IMR-90 (cell line): ENCODE measurements at regions not wholly inside any gene's neighbourhood (a gene's known extent, or its start where the extent isn't known, plus 50 kb on each side); places are given as distances from the start of the nearest gene placed in this dataset.

Experiments used
- ATAC-seq: fragments of 200-7000 bp; cut with Tn5 transposase; 2 replicates; pipeline ENCODE4 v1.9.1; 2020; ENCODE audit warnings: low read depth, mild to moderate bottlenecking, moderate library complexity
- BruUV-seq: library from RNA; stranded (reverse); fragments of 400-500 nt; replicated peaks from 2 replicates; lab custom pipeline; 2021; lab: Mats Ljungman, UMichigan
- CTCF ChIA-PET: fragments of 300-600 bp; formaldehyde crosslinking; extraction: SDS; loops from one replicate; lab custom pipeline; 2021; ENCODE audit warnings: antibody characterized with exemption; lab: Yijun Ruan, JAX
- POLR2A ChIA-PET: fragments of 300-600 bp; sonication (Branson Sonifier 250); formaldehyde crosslinking; loops from one replicate; lab custom pipeline; 2022; ENCODE audit warnings: antibody characterized with exemption; ENCODE audit not compliant: unreplicated experiment; lab: Charles Lee
- DNase-seq: peaks from one replicate; pipeline ENCODE4 v3.0.0; 2013
- H2AFZ ChIP-seq: replicated peaks from 2 replicates; pipeline ENCODE3; 2013; ENCODE audit warnings: low read length, mild to moderate bottlenecking; ENCODE audit not compliant: poor library complexity
- H2AK5ac ChIP-seq: 2 replicates; pipeline ENCODE4 v1.6.1; 2013; ENCODE audit warnings: low read depth, low read length, inconsistent platforms
- H2AK9ac ChIP-seq: replicated peaks from 2 replicates; pipeline ENCODE3; 2013; ENCODE audit warnings: mild to moderate bottlenecking, low read depth, low read length, moderate library complexity; ENCODE audit not compliant: poor library complexity
- H2BK120ac ChIP-seq: 2 replicates; pipeline ENCODE4 v1.6.1; 2013; ENCODE audit warnings: low read depth, low read length, inconsistent platforms
- H2BK15ac ChIP-seq: 3 replicates; pipeline ENCODE4 v1.6.1; 2013; ENCODE audit warnings: low read depth, low read length, inconsistent platforms
- H2BK20ac ChIP-seq: 2 replicates; pipeline ENCODE4 v1.6.1; 2013; ENCODE audit warnings: low read depth, mild to moderate bottlenecking, inconsistent platforms, low read length, moderate library complexity
- H2BK5ac ChIP-seq: 2 replicates; pipeline ENCODE4 v1.6.1; 2013; ENCODE audit warnings: mild to moderate bottlenecking, low read depth, low read length, inconsistent platforms; ENCODE audit not compliant: poor library complexity, severe bottlenecking
- H3K14ac ChIP-seq: replicated peaks from 2 replicates; pipeline ENCODE4 v1.6.1; 2013; ENCODE audit warnings: low read depth, low read length, inconsistent platforms
- H3K18ac ChIP-seq: 2 replicates; pipeline ENCODE4 v1.6.1; 2013; ENCODE audit warnings: low read depth, low read length, control low read depth
- H3K23ac ChIP-seq: 2 replicates; pipeline ENCODE4 v1.6.1; 2013; ENCODE audit warnings: low read depth, low read length, inconsistent platforms
- H3K27ac ChIP-seq: 2 replicates; pipeline ENCODE4 v1.5.1; 2013; ENCODE audit warnings: mild to moderate bottlenecking, control low read depth, low read length; ENCODE audit not compliant: insufficient read depth
- H3K27me3 ChIP-seq: 2 replicates; pipeline ENCODE4 v1.6.1; 2013; ENCODE audit warnings: low read length; ENCODE audit not compliant: control insufficient read depth, insufficient read depth
- H3K36me3 ChIP-seq: 2 replicates; pipeline ENCODE4 v1.6.1; 2013; ENCODE audit warnings: low read length, mixed read lengths; ENCODE audit not compliant: control insufficient read depth, insufficient read depth
- H3K4ac ChIP-seq: 2 replicates; pipeline ENCODE4 v1.6.1; 2013; ENCODE audit warnings: low read depth, low read length, inconsistent platforms
- H3K4me1 ChIP-seq: 2 replicates; pipeline ENCODE4 v1.6.1; 2013; ENCODE audit warnings: low read length, mixed read lengths; ENCODE audit not compliant: control insufficient read depth, insufficient read depth
- H3K4me2 ChIP-seq: 2 replicates; pipeline ENCODE4 v1.6.1; 2013; ENCODE audit warnings: low read depth, mild to moderate bottlenecking, control low read depth, low read length, moderate library complexity
- H3K4me3 ChIP-seq: 2 replicates; pipeline ENCODE4 v1.5.1; 2013; ENCODE audit warnings: low read depth, mild to moderate bottlenecking, control low read depth, low read length, moderate library complexity; ENCODE audit not compliant: insufficient read depth
- H3K56ac ChIP-seq: 2 replicates; pipeline ENCODE4 v1.6.1; 2013; ENCODE audit warnings: low read length, inconsistent platforms; ENCODE audit not compliant: insufficient read depth; ENCODE audit errors: extremely low read depth
- H3K79me1 ChIP-seq, 2 experiments: 2 replicates each; pipeline ENCODE4 v1.6.1; 2013; ENCODE audit warnings: low read length in 2 of 2, inconsistent platforms in 1 of 2, low read depth in 1 of 2
- H3K9ac ChIP-seq: 2 replicates; pipeline ENCODE4 v1.6.1; 2013; ENCODE audit warnings: low read depth, low read length, control low read depth
- H3K9me1 ChIP-seq: 2 replicates; pipeline ENCODE4 v1.6.1; 2013; ENCODE audit warnings: low read length, inconsistent platforms; ENCODE audit not compliant: insufficient read depth
- H3K9me3 ChIP-seq: 2 replicates; pipeline ENCODE4 v1.6.1; 2013; ENCODE audit warnings: low read length; ENCODE audit not compliant: control insufficient read depth, insufficient read depth
- H4K20me1 ChIP-seq: 2 replicates; pipeline ENCODE4 v1.6.1; 2013; ENCODE audit warnings: low read length, inconsistent platforms; ENCODE audit not compliant: insufficient read depth
- H4K5ac ChIP-seq: 2 replicates; pipeline ENCODE4 v1.6.1; 2013; ENCODE audit warnings: mild to moderate bottlenecking, low read depth, low read length, control low read depth
- H4K8ac ChIP-seq, 2 experiments: 2 replicates each; pipeline ENCODE4 v1.6.1; 2013; ENCODE audit warnings: low read depth in 2 of 2, low read length in 2 of 2, control low read depth in 1 of 2, inconsistent platforms in 1 of 2
- H4K91ac ChIP-seq: 2 replicates; pipeline ENCODE4 v1.6.1; 2013; ENCODE audit warnings: low read depth, low read length, inconsistent platforms; ENCODE audit not compliant: insufficient read depth
- BHLHE40 ChIP-seq: fragments of 150-350 bp; IDR thresholded peaks from 2 replicates; pipeline ENCODE4 v1.6.1; 2016; ENCODE audit warnings: mild to moderate bottlenecking, low read depth, low read length
- CEBPB ChIP-seq: IDR thresholded peaks from 2 replicates; pipeline ENCODE4 v1.6.1; 2012; ENCODE audit warnings: low read depth, low read length, improper control_type of control experiment
- CHD1 ChIP-seq: IDR thresholded peaks from 2 replicates; pipeline ENCODE4 v1.6.1; 2012; ENCODE audit warnings: low read depth, low read length, improper control_type of control experiment
- FOS ChIP-seq: fragments of 150-350 bp; IDR thresholded peaks from 2 replicates; pipeline ENCODE4 v1.6.1; 2016; ENCODE audit warnings: low read depth, low read length
- POLR2A ChIP-seq: IDR thresholded peaks from 2 replicates; pipeline ENCODE4 v1.6.1; 2012; ENCODE audit warnings: mild to moderate bottlenecking, low read depth, low read length
- RAD21 ChIP-seq: IDR thresholded peaks from 2 replicates; pipeline ENCODE4 v1.6.1; 2012; ENCODE audit warnings: low read length, improper control_type of control experiment
- RCOR1 ChIP-seq: IDR thresholded peaks from 2 replicates; pipeline ENCODE4 v1.6.1; 2012; ENCODE audit warnings: mild to moderate bottlenecking, low read length, improper control_type of control experiment; ENCODE audit not compliant: insufficient replicate concordance
- WGBS, 2 experiments: methylation state at CpG; one replicate each; pipeline versions ENCODE4 v1.1.5 to v1.1.7; 2013; ENCODE audit warnings: missing lambda C conversion rate in 2 of 2; ENCODE audit not compliant: insufficient read length in 1 of 2; ENCODE audit errors: extremely low coverage in 2 of 2; 5-methylcytosine and 5-hydroxymethylcytosine counted together
- dilution Hi-C: fragments of 300-500 bp; cut with HindIII; formaldehyde crosslinking; loops from one replicate; pipeline ENCODE4 v1.14.3; 2018; ENCODE audit warnings: low sequenced_read_pairs; ENCODE audit not compliant: unreplicated experiment
- in situ Hi-C: fragments of 300-500 bp; cut with MboI; formaldehyde crosslinking; loops from 3 replicates; pipeline ENCODE4 v1.14.3; 2019; ENCODE audit warnings: low sequenced_read_pairs, inconsistent platforms, mixed read lengths
- intact Hi-C: fragments of 100-400 bp; cut with micrococcal nuclease; formaldehyde crosslinking; loops from 2 replicates; pipeline ENCODE4 v1.10.0; 2022
- TF ChIP-seq, protein P1 (sequence below): fragments of 150-350 bp; IDR thresholded peaks from 2 replicates; pipeline ENCODE4 v1.6.1; 2016; ENCODE audit warnings: low read depth, mild to moderate bottlenecking, low read length, moderate library complexity, borderline replicate concordance
- TF ChIP-seq, protein P2 (sequence below): conservative IDR thresholded peaks from 2 replicates; pipeline ENCODE4 v1.5.1; 2012; ENCODE audit warnings: mild to moderate bottlenecking, low read depth, low read length, improper control_type of control experiment
- TF ChIP-seq, protein P3 (sequence below): fragments of 150-350 bp; IDR thresholded peaks from 2 replicates; pipeline ENCODE4 v1.6.1; 2017; ENCODE audit warnings: mild to moderate bottlenecking, antibody characterized with exemption, low read length, low read depth

DNA sequence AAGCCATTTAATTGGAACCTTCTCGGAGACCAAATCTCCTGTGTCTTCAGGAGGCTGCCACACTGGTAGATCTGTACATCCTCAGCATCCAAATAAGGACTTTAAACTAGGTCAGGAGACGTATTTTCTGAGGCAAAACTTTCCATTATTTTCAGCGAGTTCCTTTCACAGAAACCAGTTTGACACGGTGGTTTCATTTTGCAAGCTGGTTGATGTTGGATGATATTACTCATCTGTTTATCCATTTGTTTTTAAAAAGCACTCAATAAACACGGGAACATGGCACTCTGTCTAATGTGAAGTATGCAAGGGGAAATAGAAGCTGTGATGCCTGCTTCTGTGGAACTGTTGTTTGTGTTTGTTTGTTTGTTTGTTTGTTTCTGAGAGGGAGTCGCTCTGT, 199.6 kb downstream of the ERCC6L2 start:
- no TSS peak for BruUV-seq

More for the DNA sequence above, 199.6 kb downstream of the ERCC6L2 start:
- Histone ChIP-seq H3K18ac (no peak overlapping the region), H3K27ac (no peak overlapping the region), H3K4ac (no peak overlapping the region), H4K8ac (no peak overlapping the region), H4K5ac (no peak overlapping the region), H2AK5ac (no peak overlapping the region), H3K4me3 (no peak overlapping the region), H3K56ac (no peak overlapping the region), H2BK120ac (no peak overlapping the region), H3K14ac (no peak overlapping the region), H3K79me1 (no peaks in the 10 kb centered on the region), H2BK5ac (no peak overlapping the region), H2BK15ac (no peak overlapping the region), H3K4me1 (peaks cover 1% of the 10 kb centered on the region; the same call in 1 of the 2 replicates), H2AFZ (no peak overlapping the region), H2BK20ac (no peak overlapping the region), H2AK9ac (no peak overlapping the region), H3K9me3 (no peaks in the 10 kb centered on the region), H4K91ac (no peak overlapping the region), H3K9ac (no peak overlapping the region), H4K20me1 (no peaks in the 10 kb centered on the region), H3K36me3 (no peaks in the 10 kb centered on the region), H3K4me2 (no peak overlapping the region), H3K23ac (no peak overlapping the region), H3K27me3 (peaks cover 23% of the 10 kb centered on the region), H3K9me1 (no peaks in the 10 kb centered on the region)
- ATAC-seq: no peak
- dilution Hi-C loops (no loop called here), intact Hi-C loops (no loop called here), in situ Hi-C loops (no loop called here)
- ChIA-PET CTCF (interaction anchor here (1.6 kb wide), 1 partner anchor 96 kb away, joined by 3 read pairs; no protein-coding TSS in a partner anchor), POLR2A (interaction anchor here (0.6 kb wide), 1 partner anchor 311 kb away, joined by 4 read pairs; no protein-coding TSS in a partner anchor)
- TF ChIP-seq, protein P1, sequence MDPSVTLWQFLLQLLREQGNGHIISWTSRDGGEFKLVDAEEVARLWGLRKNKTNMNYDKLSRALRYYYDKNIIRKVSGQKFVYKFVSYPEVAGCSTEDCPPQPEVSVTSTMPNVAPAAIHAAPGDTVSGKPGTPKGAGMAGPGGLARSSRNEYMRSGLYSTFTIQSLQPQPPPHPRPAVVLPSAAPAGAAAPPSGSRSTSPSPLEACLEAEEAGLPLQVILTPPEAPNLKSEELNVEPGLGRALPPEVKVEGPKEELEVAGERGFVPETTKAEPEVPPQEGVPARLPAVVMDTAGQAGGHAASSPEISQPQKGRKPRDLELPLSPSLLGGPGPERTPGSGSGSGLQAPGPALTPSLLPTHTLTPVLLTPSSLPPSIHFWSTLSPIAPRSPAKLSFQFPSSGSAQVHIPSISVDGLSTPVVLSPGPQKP: no peak
- TF ChIP-seq FOS: no peak
- no peak for TF ChIP-seq POLR2A
- TF ChIP-seq CEBPB: no peak
- TF ChIP-seq BHLHE40: no peak
- no peak for TF ChIP-seq RAD21
- TF ChIP-seq, protein P2, sequence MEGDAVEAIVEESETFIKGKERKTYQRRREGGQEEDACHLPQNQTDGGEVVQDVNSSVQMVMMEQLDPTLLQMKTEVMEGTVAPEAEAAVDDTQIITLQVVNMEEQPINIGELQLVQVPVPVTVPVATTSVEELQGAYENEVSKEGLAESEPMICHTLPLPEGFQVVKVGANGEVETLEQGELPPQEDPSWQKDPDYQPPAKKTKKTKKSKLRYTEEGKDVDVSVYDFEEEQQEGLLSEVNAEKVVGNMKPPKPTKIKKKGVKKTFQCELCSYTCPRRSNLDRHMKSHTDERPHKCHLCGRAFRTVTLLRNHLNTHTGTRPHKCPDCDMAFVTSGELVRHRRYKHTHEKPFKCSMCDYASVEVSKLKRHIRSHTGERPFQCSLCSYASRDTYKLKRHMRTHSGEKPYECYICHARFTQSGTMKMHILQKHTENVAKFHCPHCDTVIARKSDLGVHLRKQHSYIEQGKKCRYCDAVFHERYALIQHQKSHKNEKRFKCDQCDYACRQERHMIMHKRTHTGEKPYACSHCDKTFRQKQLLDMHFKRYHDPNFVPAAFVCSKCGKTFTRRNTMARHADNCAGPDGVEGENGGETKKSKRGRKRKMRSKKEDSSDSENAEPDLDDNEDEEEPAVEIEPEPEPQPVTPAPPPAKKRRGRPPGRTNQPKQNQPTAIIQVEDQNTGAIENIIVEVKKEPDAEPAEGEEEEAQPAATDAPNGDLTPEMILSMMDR: no peak
- no peak for TF ChIP-seq CHD1
- no peak for TF ChIP-seq RCOR1
- TF ChIP-seq, protein P3, sequence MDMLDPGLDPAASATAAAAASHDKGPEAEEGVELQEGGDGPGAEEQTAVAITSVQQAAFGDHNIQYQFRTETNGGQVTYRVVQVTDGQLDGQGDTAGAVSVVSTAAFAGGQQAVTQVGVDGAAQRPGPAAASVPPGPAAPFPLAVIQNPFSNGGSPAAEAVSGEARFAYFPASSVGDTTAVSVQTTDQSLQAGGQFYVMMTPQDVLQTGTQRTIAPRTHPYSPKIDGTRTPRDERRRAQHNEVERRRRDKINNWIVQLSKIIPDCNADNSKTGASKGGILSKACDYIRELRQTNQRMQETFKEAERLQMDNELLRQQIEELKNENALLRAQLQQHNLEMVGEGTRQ: no peak
- no CpG with 5 or more reads among the region's 6 CpGs for WGBS, 2 experiments
- DNase-seq: no peak
